ENCODE measurements at regions not wholly inside any gene's neighbourhood (a gene's known extent, or its start where the extent isn't known, plus 50 kb on each side); places are given as distances from the start of the nearest gene placed in this dataset.

- Histone ChIP-seq H3K4me3 (no peak overlapping the region), H3K9me3 (no peaks in the 10 kb centered on the region), H3K4me1 (peaks cover 5 to 12% (median 8%) of the 10 kb centered on the region in 4 donors), H3K27me3 (peaks cover 0 to 4% (median 0%) of the 10 kb centered on the region in 3 donors), H3K27ac (peak overlapping the region in 3 of 5 donors; percentile 7 to 34 (median 23)), H3K36me3 (no peaks in the 10 kb centered on the region)
- WGBS, 5 donors = 14 to 28% (median 23%) methylated on average over 10 to 17 of the region's 17 CpGs
- intact Hi-C loops (cut with DNase I; ENCODE audit: low total_unique reads) = no loop called here
- DNase-seq = peak; percentile 59 to 83
- no peak for TF ChIP-seq CTCF (IDR thresholded peaks at IDR 0.05)
- TF ChIP-seq EP300 (IDR thresholded peaks at IDR 0.05) = no peak
- TF ChIP-seq POLR2AphosphoS5 (IDR thresholded peaks at IDR 0.05) = no peak
- no peak for TF ChIP-seq POLR2A (IDR thresholded peaks at IDR 0.05)
These were observed 161.2 kb downstream of the EFNB1 start for GRCh38 chrX:68989865-68990606.

GRCh38 chrX:68989456-68989855 is 160.6 kb downstream of the EFNB1 start:
- H3K36me3 ChIP-seq = no peaks in the 10 kb centered on the region
- peak overlapping the region in 3 of 5 donors; percentile 7 to 34 (median 23) for H3K27ac ChIP-seq
- DNase-seq = no peak
- peaks cover 0 to 4% (median 0%) of the 10 kb centered on the region in 3 donors for H3K27me3 ChIP-seq
- no peaks in the 10 kb centered on the region for H3K9me3 ChIP-seq
- H3K4me1 ChIP-seq = peaks cover 5 to 12% (median 8%) of the 10 kb centered on the region in 4 donors
- WGBS, 5 donors = 80 to 100% (median 86%) methylated on average over 1 of the region's 1 CpG
- intact Hi-C loops (cut with DNase I; ENCODE audit: low total_unique reads) = no loop called here
- H3K4me3 ChIP-seq = no peak overlapping the region
- TF ChIP-seq POLR2A (IDR thresholded peaks at IDR 0.05) = no peak
- TF ChIP-seq POLR2AphosphoS5 (IDR thresholded peaks at IDR 0.05) = no peak
- no peak for TF ChIP-seq CTCF (IDR thresholded peaks at IDR 0.05)
- TF ChIP-seq EP300 (IDR thresholded peaks at IDR 0.05) = no peak

- TF ChIP-seq POLR2A (IDR thresholded peaks at IDR 0.05) = no peak
- TF ChIP-seq EP300 (IDR thresholded peaks at IDR 0.05) = no peak
- TF ChIP-seq CTCF (IDR thresholded peaks at IDR 0.05) = no peak
- TF ChIP-seq POLR2AphosphoS5 (IDR thresholded peaks at IDR 0.05) = no peak
- Histone ChIP-seq H3K4me1 (peaks cover 5 to 12% (median 8%) of the 10 kb centered on the region in 4 donors), H3K27ac (no peak overlapping the region), H3K9me3 (no peaks in the 10 kb centered on the region), H3K27me3 (peaks cover 0 to 4% (median 0%) of the 10 kb centered on the region in 3 donors), H3K4me3 (no peak overlapping the region), H3K36me3 (no peaks in the 10 kb centered on the region)
- intact Hi-C loops (cut with DNase I; ENCODE audit: low total_unique reads) = no loop called here
- DNase-seq = no peak
- 44 to 93% (median 54%) methylated on average over 4 to 5 of the region's 5 CpGs for WGBS, 5 donors
These were observed 160.0 kb downstream of the EFNB1 start for GRCh38 chrX:68988865-68989264.

- DNase-seq = no peak
- Histone ChIP-seq H3K4me3 (no peak overlapping the region), H3K36me3 (no peaks in the 10 kb centered on the region), H3K9me3 (no peaks in the 10 kb centered on the region), H3K4me1 (peaks cover 4 to 6% (median 4%) of the 10 kb centered on the region in 4 donors), H3K27ac (no peak overlapping the region), H3K27me3 (peaks cover 0 to 12% (median 0%) of the 10 kb centered on the region in 3 donors)
- intact Hi-C loops (cut with DNase I; ENCODE audit: low total_unique reads) = no loop called here
- TF ChIP-seq CTCF (IDR thresholded peaks at IDR 0.05) (no peak), EP300 (IDR thresholded peaks at IDR 0.05) (no peak), POLR2A (IDR thresholded peaks at IDR 0.05) (no peak), POLR2AphosphoS5 (IDR thresholded peaks at IDR 0.05) (no peak)
- 54 to 76% (median 66%) methylated on average over 5 to 8 of the region's 8 CpGs for WGBS, 5 donors
These were observed 156.4 kb downstream of the EFNB1 start for GRCh38 chrX:68985135-68985755.

Data from stomach (tissue), 8 donors.